ENCODE measurements at regions not wholly inside any gene's neighbourhood (a gene's known extent, or its start where the extent isn't known, plus 50 kb on each side); places are given as distances from the start of the nearest gene placed in this dataset.

DNA sequence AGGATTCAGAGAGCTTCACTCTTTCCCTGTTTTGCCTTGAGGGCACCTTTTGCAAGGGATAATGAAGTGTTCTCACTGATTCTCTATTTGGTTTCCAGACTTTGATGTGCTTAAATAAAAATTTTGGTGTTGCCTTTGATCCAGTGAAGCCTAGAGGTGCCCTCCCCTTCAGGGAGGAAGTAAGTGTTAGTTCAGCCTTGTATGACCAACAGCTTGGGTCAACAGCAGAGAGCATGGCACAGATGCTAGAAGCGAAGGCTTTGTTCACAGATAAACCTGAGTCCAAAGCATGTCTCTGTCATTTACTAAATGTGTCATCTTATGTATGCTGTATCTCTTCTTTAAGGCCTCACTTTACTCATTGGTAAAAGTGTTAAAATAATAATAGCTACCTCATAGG is 52.8 kb upstream of the STXBP6 start:
- TF ChIP-seq, protein P1, sequence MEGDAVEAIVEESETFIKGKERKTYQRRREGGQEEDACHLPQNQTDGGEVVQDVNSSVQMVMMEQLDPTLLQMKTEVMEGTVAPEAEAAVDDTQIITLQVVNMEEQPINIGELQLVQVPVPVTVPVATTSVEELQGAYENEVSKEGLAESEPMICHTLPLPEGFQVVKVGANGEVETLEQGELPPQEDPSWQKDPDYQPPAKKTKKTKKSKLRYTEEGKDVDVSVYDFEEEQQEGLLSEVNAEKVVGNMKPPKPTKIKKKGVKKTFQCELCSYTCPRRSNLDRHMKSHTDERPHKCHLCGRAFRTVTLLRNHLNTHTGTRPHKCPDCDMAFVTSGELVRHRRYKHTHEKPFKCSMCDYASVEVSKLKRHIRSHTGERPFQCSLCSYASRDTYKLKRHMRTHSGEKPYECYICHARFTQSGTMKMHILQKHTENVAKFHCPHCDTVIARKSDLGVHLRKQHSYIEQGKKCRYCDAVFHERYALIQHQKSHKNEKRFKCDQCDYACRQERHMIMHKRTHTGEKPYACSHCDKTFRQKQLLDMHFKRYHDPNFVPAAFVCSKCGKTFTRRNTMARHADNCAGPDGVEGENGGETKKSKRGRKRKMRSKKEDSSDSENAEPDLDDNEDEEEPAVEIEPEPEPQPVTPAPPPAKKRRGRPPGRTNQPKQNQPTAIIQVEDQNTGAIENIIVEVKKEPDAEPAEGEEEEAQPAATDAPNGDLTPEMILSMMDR (IDR thresholded peaks at IDR 0.05): no peak
- TF ChIP-seq POLR2A (IDR thresholded peaks at IDR 0.05): no peak

Measured in thyroid gland (tissue), 4 donors.